ENCODE measurements at regions not wholly inside any gene's neighbourhood (a gene's known extent, or its start where the extent isn't known, plus 50 kb on each side); places are given as distances from the start of the nearest gene placed in this dataset.

DNA sequence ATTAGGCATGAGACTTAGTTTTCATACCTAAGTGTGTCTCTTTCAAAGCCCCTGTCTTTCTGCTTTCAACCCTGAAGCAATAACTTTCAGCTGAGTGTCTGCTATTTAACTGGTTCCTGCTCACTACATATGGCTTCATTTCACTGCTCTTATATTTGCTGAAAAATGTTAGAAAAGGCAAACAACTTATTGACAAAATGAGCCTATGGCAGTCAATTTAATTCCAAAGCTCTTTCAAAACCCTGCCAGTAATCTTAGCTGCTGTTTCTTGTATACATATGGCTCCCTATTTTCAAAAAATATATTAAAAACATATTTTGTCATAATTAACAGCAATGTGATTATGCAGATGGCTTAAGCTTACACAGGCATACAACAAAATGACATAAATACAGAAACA, 334.1 kb upstream of the MGAT4C start:
- TF ChIP-seq, protein P1, sequence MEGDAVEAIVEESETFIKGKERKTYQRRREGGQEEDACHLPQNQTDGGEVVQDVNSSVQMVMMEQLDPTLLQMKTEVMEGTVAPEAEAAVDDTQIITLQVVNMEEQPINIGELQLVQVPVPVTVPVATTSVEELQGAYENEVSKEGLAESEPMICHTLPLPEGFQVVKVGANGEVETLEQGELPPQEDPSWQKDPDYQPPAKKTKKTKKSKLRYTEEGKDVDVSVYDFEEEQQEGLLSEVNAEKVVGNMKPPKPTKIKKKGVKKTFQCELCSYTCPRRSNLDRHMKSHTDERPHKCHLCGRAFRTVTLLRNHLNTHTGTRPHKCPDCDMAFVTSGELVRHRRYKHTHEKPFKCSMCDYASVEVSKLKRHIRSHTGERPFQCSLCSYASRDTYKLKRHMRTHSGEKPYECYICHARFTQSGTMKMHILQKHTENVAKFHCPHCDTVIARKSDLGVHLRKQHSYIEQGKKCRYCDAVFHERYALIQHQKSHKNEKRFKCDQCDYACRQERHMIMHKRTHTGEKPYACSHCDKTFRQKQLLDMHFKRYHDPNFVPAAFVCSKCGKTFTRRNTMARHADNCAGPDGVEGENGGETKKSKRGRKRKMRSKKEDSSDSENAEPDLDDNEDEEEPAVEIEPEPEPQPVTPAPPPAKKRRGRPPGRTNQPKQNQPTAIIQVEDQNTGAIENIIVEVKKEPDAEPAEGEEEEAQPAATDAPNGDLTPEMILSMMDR (IDR thresholded peaks at IDR 0.05) = no peak
- TF ChIP-seq EZH2 (IDR thresholded peaks at IDR 0.05; ENCODE audit: borderline replicate concordance, insufficient read depth, low read depth, low read length, poor library complexity, severe bottlenecking) = no peak

Measured in B cell (primary cell).